GM19328 (cell line): ENCODE measurements at regions not wholly inside any gene's neighbourhood (a gene's known extent, or its start where the extent isn't known, plus 50 kb on each side); places are given as distances from the start of the nearest gene placed in this dataset.

Source experiments
- ATAC-seq: cut with Tn5 transposase; IDR thresholded peaks from one replicate; pipeline ENCODE4 v1.9.1; 2021; ENCODE audit warnings: mild to moderate bottlenecking, moderate library complexity; ENCODE audit not compliant: unreplicated experiment

- no peak for ATAC-seq
These were observed 335.6 kb upstream of the PBX1 start for GRCh38 chr1:164223378-164223777.

GRCh38 chr1:164225011-164225410 is 334.0 kb upstream of the PBX1 start:
- ATAC-seq: no peak

GRCh38 chr1:164226977-164227376 is 332.0 kb upstream of the PBX1 start:
- ATAC-seq: no peak

- ATAC-seq: no peak
These were observed 330.1 kb upstream of the PBX1 start for GRCh38 chr1:164228928-164229327.

- no peak for ATAC-seq
These were observed 325.8 kb upstream of the PBX1 start for GRCh38 chr1:164233149-164233548.

GRCh38 chr1:164240081-164240480 is 318.9 kb upstream of the PBX1 start:
- no peak for ATAC-seq

- no peak for ATAC-seq
These were observed 308.6 kb upstream of the PBX1 start for GRCh38 chr1:164250365-164250764.

GRCh38 chr1:164256456-164256855 is 302.5 kb upstream of the PBX1 start:
- no peak for ATAC-seq

GRCh38 chr1:164261691-164262240 is 297.2 kb upstream of the PBX1 start:
- ATAC-seq: no peak

- no peak for ATAC-seq
These were observed 295.4 kb upstream of the PBX1 start for GRCh38 chr1:164263540-164263939.

GRCh38 chr1:164265232-164265631 is 293.8 kb upstream of the PBX1 start:
- ATAC-seq: no peak

GRCh38 chr1:164272156-164272555 is 286.8 kb upstream of the PBX1 start:
- no peak for ATAC-seq

GRCh38 chr1:164296172-164296571 is 262.8 kb upstream of the PBX1 start:
- no peak for ATAC-seq

- no peak for ATAC-seq
These were observed 250.9 kb upstream of the PBX1 start for GRCh38 chr1:164308101-164308500.

GRCh38 chr1:164310166-164310565 is 248.8 kb upstream of the PBX1 start:
- no peak for ATAC-seq

- no peak for ATAC-seq
These were observed 247.6 kb upstream of the PBX1 start for GRCh38 chr1:164311377-164311776.

- ATAC-seq: no peak
These were observed 237.9 kb upstream of the PBX1 start for GRCh38 chr1:164320790-164321731.

GRCh38 chr1:164325786-164326185 is 233.2 kb upstream of the PBX1 start:
- ATAC-seq: no peak

- no peak for ATAC-seq
These were observed 225.6 kb upstream of the PBX1 start for GRCh38 chr1:164333387-164333786.

- ATAC-seq: no peak
These were observed 221.6 kb upstream of the PBX1 start for GRCh38 chr1:164337394-164337793.

GRCh38 chr1:164337885-164338284 is 221.1 kb upstream of the PBX1 start:
- no peak for ATAC-seq

- ATAC-seq: no peak
These were observed 215.8 kb upstream of the PBX1 start for GRCh38 chr1:164343189-164343588.
